Brain microvascular endothelial cell (primary cell): ENCODE measurements at regions not wholly inside any gene's neighbourhood (a gene's known extent, or its start where the extent isn't known, plus 50 kb on each side); places are given as distances from the start of the nearest gene placed in this dataset.

Source experiments
- DNase-seq: peaks from one replicate; pipeline ENCODE4 v3.0.0-alpha.2; 2020
- H3K27ac ChIP-seq: fragments of 250-450 bp; sonication (Bioruptor Pico); 2 replicates; pipeline ENCODE4 v1.5.1; 2020; ENCODE audit warnings: mild to moderate bottlenecking, moderate library complexity
- H3K27me3 ChIP-seq: fragments of 250-450 bp; sonication (Bioruptor Pico); replicated peaks from 2 replicates; pipeline ENCODE4 v1.5.1; 2020; ENCODE audit warnings: mild to moderate bottlenecking
- H3K36me3 ChIP-seq: fragments of 250-450 bp; sonication (Bioruptor Pico); replicated peaks from 2 replicates; pipeline ENCODE4 v1.5.1; 2020; ENCODE audit warnings: mild to moderate bottlenecking
- H3K4me3 ChIP-seq: 2 replicates; pipeline ENCODE4 v1.5.1; 2011; ENCODE audit warnings: low read depth, mild to moderate bottlenecking, control low read depth, low read length, moderate library complexity
- CTCF ChIP-seq: IDR thresholded peaks from 2 replicates; pipeline ENCODE4 v1.5.1; 2011; ENCODE audit warnings: low read depth, mild to moderate bottlenecking, moderate library complexity, low read length, control low read depth, inconsistent platforms; ENCODE audit errors: missing control alignments
- in situ Hi-C: cut with HindIII; loops from 2 replicates; pipeline ENCODE4 v1.10.0; 2017; ENCODE audit warnings: low sequenced_read_pairs, low pct_ligation_motif_present

- Histone ChIP-seq H3K27me3 (no peaks in the 10 kb centered on the region), H3K27ac (no peak overlapping the region), H3K4me3 (no peak overlapping the region), H3K36me3 (no peaks in the 10 kb centered on the region)
- no peak for DNase-seq
- in situ Hi-C loops, result no loop called here
- no peak for TF ChIP-seq CTCF
Measured at GRCh38 chr16:62157544-62157943, 121.3 kb upstream of the CDH8 start.

- Histone ChIP-seq H3K27me3 (no peaks in the 10 kb centered on the region), H3K27ac (no peak overlapping the region), H3K4me3 (no peak overlapping the region), H3K36me3 (no peaks in the 10 kb centered on the region)
- TF ChIP-seq CTCF, result no peak
- no peak for DNase-seq
- in situ Hi-C loops, result no loop called here
Measured at GRCh38 chr16:62156971-62157370, 120.7 kb upstream of the CDH8 start.

GRCh38 chr16:62149631-62150030 lies 113.4 kb upstream of the CDH8 start:
- TF ChIP-seq CTCF, result no peak
- in situ Hi-C loops, result no loop called here
- Histone ChIP-seq H3K4me3 (no peak overlapping the region), H3K36me3 (no peaks in the 10 kb centered on the region), H3K27me3 (no peaks in the 10 kb centered on the region), H3K27ac (no peak overlapping the region)
- DNase-seq, result no peak

GRCh38 chr16:62137996-62138395 lies 101.8 kb upstream of the CDH8 start:
- Histone ChIP-seq H3K4me3 (no peak overlapping the region), H3K27me3 (no peaks in the 10 kb centered on the region)
- TF ChIP-seq CTCF, result no peak

GRCh38 chr16:62135911-62136310 lies 99.7 kb upstream of the CDH8 start:
- no peak overlapping the region for H3K27ac ChIP-seq
- no peak for DNase-seq
- H3K36me3 ChIP-seq, result no peaks in the 10 kb centered on the region
- in situ Hi-C loops, result no loop called here
- H3K27me3 ChIP-seq, result no peaks in the 10 kb centered on the region
- no peak overlapping the region for H3K4me3 ChIP-seq
- TF ChIP-seq CTCF, result no peak

More at GRCh38 chr16:62137996-62138395, 101.8 kb upstream of the CDH8 start:
- no peak for DNase-seq
- Histone ChIP-seq H3K27ac (no peak overlapping the region), H3K36me3 (no peaks in the 10 kb centered on the region)
- in situ Hi-C loops, result no loop called here

GRCh38 chr16:62135446-62135845 lies 99.2 kb upstream of the CDH8 start:
- H3K27me3 ChIP-seq, result no peaks in the 10 kb centered on the region
- H3K4me3 ChIP-seq, result no peak overlapping the region
- TF ChIP-seq CTCF, result no peak
- in situ Hi-C loops, result no loop called here
- no peak overlapping the region for H3K27ac ChIP-seq
- no peaks in the 10 kb centered on the region for H3K36me3 ChIP-seq
- DNase-seq, result no peak
